ENCODE measurements at regions not wholly inside any gene's neighbourhood (a gene's known extent, or its start where the extent isn't known, plus 50 kb on each side); places are given as distances from the start of the nearest gene placed in this dataset.

DNA sequence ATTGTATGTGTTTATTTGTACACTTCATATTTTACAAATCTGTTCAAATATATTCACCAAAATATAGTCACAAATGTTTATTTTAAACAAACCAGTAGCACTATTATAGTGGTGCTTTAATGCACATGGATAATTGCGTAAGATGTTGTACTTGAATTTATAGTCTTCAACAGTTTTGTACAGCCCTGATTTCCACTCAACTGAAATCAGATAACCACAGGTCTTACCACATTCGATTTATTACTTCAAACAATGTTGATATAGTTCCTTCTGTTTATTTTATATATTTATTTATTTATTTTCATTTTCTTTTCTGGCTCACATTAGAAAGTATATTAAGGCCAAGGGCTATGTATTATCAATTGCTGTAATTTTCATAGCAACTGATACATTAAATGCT lies 99.4 kb upstream of the ZNF804A start:
- TF ChIP-seq, protein P1, sequence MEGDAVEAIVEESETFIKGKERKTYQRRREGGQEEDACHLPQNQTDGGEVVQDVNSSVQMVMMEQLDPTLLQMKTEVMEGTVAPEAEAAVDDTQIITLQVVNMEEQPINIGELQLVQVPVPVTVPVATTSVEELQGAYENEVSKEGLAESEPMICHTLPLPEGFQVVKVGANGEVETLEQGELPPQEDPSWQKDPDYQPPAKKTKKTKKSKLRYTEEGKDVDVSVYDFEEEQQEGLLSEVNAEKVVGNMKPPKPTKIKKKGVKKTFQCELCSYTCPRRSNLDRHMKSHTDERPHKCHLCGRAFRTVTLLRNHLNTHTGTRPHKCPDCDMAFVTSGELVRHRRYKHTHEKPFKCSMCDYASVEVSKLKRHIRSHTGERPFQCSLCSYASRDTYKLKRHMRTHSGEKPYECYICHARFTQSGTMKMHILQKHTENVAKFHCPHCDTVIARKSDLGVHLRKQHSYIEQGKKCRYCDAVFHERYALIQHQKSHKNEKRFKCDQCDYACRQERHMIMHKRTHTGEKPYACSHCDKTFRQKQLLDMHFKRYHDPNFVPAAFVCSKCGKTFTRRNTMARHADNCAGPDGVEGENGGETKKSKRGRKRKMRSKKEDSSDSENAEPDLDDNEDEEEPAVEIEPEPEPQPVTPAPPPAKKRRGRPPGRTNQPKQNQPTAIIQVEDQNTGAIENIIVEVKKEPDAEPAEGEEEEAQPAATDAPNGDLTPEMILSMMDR (IDR thresholded peaks at IDR 0.05) = no peak
- TF ChIP-seq POLR2AphosphoS5 (IDR thresholded peaks at IDR 0.05) = no peak
